ENCODE measurements at regions not wholly inside any gene's neighbourhood (a gene's known extent, or its start where the extent isn't known, plus 50 kb on each side); places are given as distances from the start of the nearest gene placed in this dataset.
A peak's percentile ranks its signal among the peaks of the same experiment; 100 is the strongest.

DNA sequence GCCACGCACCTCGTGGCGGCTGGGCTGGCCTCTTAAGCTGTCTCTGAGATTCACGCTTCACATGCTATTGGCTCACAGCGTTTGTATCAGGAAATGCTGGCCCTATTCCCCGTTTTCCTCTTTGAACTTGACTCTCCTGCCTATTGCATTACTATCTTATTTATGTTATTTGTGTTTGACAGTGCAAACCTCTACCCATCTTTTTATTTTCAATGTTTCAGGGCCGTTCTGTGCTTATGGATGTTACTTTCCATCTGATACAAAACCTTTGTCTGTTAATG lies 149.9 kb upstream of the TWIST2 start:
- no peak for DNase-seq (ENCODE audit: extremely low spot score)
- no peak overlapping the region for H3K4me3 ChIP-seq
- 63% methylated on average over 7 of the region's 7 CpGs for WGBS
- no peaks in the 10 kb centered on the region for H3K36me3 ChIP-seq
- H3K9me3 ChIP-seq: no peaks in the 10 kb centered on the region
- intact Hi-C loops (cut with DNase I): no loop called here
- H3K27me3 ChIP-seq: no peaks in the 10 kb centered on the region
- peak overlapping the region in 2 of 4 donors; percentile 28 to 48 for H3K27ac ChIP-seq (replicated peaks in 1 of 4)
- TF ChIP-seq EP300 (IDR thresholded peaks at IDR 0.05) (no peak), POLR2A (IDR thresholded peaks at IDR 0.05; ENCODE audit: low read depth) (no peak)
- TF ChIP-seq, protein P1, sequence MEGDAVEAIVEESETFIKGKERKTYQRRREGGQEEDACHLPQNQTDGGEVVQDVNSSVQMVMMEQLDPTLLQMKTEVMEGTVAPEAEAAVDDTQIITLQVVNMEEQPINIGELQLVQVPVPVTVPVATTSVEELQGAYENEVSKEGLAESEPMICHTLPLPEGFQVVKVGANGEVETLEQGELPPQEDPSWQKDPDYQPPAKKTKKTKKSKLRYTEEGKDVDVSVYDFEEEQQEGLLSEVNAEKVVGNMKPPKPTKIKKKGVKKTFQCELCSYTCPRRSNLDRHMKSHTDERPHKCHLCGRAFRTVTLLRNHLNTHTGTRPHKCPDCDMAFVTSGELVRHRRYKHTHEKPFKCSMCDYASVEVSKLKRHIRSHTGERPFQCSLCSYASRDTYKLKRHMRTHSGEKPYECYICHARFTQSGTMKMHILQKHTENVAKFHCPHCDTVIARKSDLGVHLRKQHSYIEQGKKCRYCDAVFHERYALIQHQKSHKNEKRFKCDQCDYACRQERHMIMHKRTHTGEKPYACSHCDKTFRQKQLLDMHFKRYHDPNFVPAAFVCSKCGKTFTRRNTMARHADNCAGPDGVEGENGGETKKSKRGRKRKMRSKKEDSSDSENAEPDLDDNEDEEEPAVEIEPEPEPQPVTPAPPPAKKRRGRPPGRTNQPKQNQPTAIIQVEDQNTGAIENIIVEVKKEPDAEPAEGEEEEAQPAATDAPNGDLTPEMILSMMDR (IDR thresholded peaks at IDR 0.05): no peak
- H3K4me1 ChIP-seq: peaks cover 22 to 35% (median 28%) of the 10 kb centered on the region in 4 donors

GRCh38 chr2:238698451-238699306 lies 149.2 kb upstream of the TWIST2 start:
- no peak overlapping the region for H3K4me3 ChIP-seq
- no peaks in the 10 kb centered on the region for H3K9me3 ChIP-seq
- H3K36me3 ChIP-seq: no peaks in the 10 kb centered on the region
- DNase-seq (ENCODE audit: extremely low spot score): peak; percentile 79
- no peak for TF ChIP-seq EP300 (IDR thresholded peaks at IDR 0.05)
- TF ChIP-seq, protein P1 (IDR thresholded peaks at IDR 0.05): no peak
- no peak for TF ChIP-seq POLR2AphosphoS5 (IDR thresholded peaks at IDR 0.05)
- no peak for TF ChIP-seq POLR2A (IDR thresholded peaks at IDR 0.05; ENCODE audit: low read depth)
- H3K27me3 ChIP-seq: no peaks in the 10 kb centered on the region
- intact Hi-C loops (cut with DNase I): no loop called here
- peak overlapping the region in 2 of 4 donors; percentile 28 to 48 for H3K27ac ChIP-seq (replicated peaks in 1 of 4)
- peaks cover 22 to 35% (median 28%) of the 10 kb centered on the region in 4 donors for H3K4me1 ChIP-seq
- WGBS: 85% methylated on average over 10 of the region's 20 CpGs

- TF ChIP-seq POLR2A (IDR thresholded peaks at IDR 0.05; ENCODE audit: low read depth) (no peak), EP300 (IDR thresholded peaks at IDR 0.05) (no peak), POLR2AphosphoS5 (IDR thresholded peaks at IDR 0.05) (no peak)
- TF ChIP-seq, protein P1 (IDR thresholded peaks at IDR 0.05): no peak
- intact Hi-C loops (cut with DNase I): no loop called here
- peak; percentile 62 for DNase-seq (ENCODE audit: extremely low spot score)
- H3K9me3 ChIP-seq: no peaks in the 10 kb centered on the region
- no peaks in the 10 kb centered on the region for H3K36me3 ChIP-seq
- H3K27ac ChIP-seq (replicated peaks in 1 of 4): no peak overlapping the region
- no peak overlapping the region for H3K4me3 ChIP-seq
- peaks cover 22 to 31% (median 28%) of the 10 kb centered on the region in 4 donors for H3K4me1 ChIP-seq
- 98% methylated on average over 12 of the region's 13 CpGs for WGBS
- H3K27me3 ChIP-seq: no peaks in the 10 kb centered on the region
Measured at GRCh38 chr2:238699307-238700116, 148.4 kb upstream of the TWIST2 start.

DNA sequence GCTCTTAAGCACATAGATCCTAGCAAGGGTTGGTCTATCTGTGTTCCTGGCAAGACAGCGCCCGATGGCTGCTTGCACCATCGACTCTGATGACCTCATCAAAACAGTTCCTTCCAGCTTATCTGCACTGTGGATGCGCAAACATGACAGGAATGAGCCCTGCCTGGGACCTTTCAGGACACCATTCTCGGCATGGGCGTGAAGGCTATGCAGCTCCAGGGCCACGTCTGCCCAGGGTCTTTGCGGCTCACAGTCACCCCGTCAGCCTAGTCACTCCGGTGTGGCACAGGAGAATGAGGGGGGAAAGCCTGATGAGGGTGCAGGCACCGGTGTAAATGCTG lies 147.8 kb upstream of the TWIST2 start:
- H3K27ac ChIP-seq (replicated peaks in 1 of 4): no peak overlapping the region
- H3K36me3 ChIP-seq: no peaks in the 10 kb centered on the region
- H3K4me3 ChIP-seq: no peak overlapping the region
- DNase-seq (ENCODE audit: extremely low spot score): peak; percentile 87
- H3K4me1 ChIP-seq: peaks cover 19 to 25% (median 22%) of the 10 kb centered on the region in 4 donors
- no peaks in the 10 kb centered on the region for H3K9me3 ChIP-seq
- 78% methylated on average over 10 of the region's 11 CpGs for WGBS
- no peak for TF ChIP-seq EP300 (IDR thresholded peaks at IDR 0.05)
- TF ChIP-seq POLR2A (IDR thresholded peaks at IDR 0.05; ENCODE audit: low read depth): no peak
- no peak for TF ChIP-seq POLR2AphosphoS5 (IDR thresholded peaks at IDR 0.05)
- TF ChIP-seq, protein P1 (IDR thresholded peaks at IDR 0.05): no peak
- intact Hi-C loops (cut with DNase I): no loop called here
- H3K27me3 ChIP-seq: no peaks in the 10 kb centered on the region

Data from esophagus muscularis mucosa (tissue), 4 donors.